Dendritic cell treated with granulocyte-macrophage colony-stimulating factor and Interleukin-4, amounts not matched to agents 40 ng/mL and 50 ng/mL, for 4 days (primary cell): ENCODE measurements at regions not wholly inside any gene's neighbourhood (a gene's known extent, or its start where the extent isn't known, plus 50 kb on each side); places are given as distances from the start of the nearest gene placed in this dataset.
"Not testable (repeated sequence)": the region's sequence is repeated elsewhere in the genome, so short reads cannot be mapped to it uniquely, and the experiment has no call there.

ENCODE experiments used
- H3K27ac Mint-ChIP-seq: one replicate; pipeline ENCODE4 v1.8.0; 2022; ENCODE audit warnings: mild to moderate bottlenecking, mixed read lengths
- H3K27me3 Mint-ChIP-seq: one replicate; pipeline ENCODE4 v1.8.0; 2022; ENCODE audit warnings: mild to moderate bottlenecking, mixed read lengths
- H3K36me3 Mint-ChIP-seq: one replicate; pipeline ENCODE4 v1.8.0; 2022; ENCODE audit warnings: low read depth, mixed read lengths
- H3K4me1 Mint-ChIP-seq: one replicate; pipeline ENCODE4 v1.8.0; 2022; ENCODE audit warnings: low read depth, mixed read lengths
- H3K4me3 Mint-ChIP-seq: one replicate; pipeline ENCODE4 v1.8.0; 2022; ENCODE audit warnings: mild to moderate bottlenecking, moderate library complexity, mixed read lengths
- H3K9me3 Mint-ChIP-seq: one replicate; pipeline ENCODE4 v1.8.0; 2022; ENCODE audit warnings: mixed read lengths
- intact Hi-C: fragments of 100-400 bp; cut with micrococcal nuclease; formaldehyde crosslinking; loops from one replicate; pipeline ENCODE4 v1.15.0; 2022

DNA sequence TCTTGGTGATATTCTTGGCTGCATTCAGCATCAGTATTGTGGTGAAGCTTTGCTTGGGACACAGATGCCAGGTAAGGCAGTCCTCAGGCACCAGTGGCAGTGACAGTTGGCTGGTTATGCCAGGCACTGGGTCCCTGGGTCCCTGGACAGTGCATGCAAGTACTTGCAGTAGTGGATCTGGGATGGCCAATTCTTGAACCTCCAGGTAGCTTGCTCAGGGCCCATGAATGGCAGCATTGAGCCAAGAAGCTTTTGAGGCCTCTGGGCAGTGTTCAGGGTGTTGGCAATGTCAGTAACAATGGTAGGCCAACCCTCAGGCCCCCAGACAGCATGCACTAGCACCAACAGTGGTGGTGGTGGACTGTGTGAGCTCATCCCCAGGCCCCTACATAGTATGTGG, 106.8 kb upstream of the ANXA10 start:
- no peaks in the 10 kb centered on the region for H3K27me3 Mint-ChIP-seq
- H3K27ac Mint-ChIP-seq = no peak overlapping the region
- H3K9me3 Mint-ChIP-seq = peaks cover 35% of the 10 kb centered on the region
- no peaks in the 10 kb centered on the region for H3K4me1 Mint-ChIP-seq
- no peak overlapping the region for H3K4me3 Mint-ChIP-seq
- intact Hi-C loops = no loop called here
- H3K36me3 Mint-ChIP-seq = no peaks in the 10 kb centered on the region

DNA sequence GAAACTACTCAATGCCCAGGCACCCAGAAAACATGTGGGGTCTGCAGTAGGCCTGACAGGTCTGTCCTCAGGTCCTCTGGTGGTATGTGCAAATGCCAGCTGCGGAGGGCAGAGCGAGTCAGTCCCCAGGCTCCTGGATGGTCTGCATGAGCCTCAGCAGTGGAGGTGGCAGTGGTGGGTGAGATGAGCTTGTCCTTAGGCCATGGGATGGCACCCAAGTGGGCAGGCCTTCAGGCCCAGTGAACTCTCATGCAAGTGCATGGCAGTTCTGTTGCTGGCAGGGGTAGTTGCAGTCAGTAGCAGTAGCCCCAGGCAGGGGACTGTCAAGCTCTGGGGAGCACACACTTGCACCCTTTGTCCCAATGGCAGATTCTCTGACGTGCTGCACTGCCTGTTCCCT, 106.3 kb upstream of the ANXA10 start:
- Mint-ChIP-seq H3K36me3 (no peaks in the 10 kb centered on the region), H3K4me3 (no peak overlapping the region), H3K9me3 (peaks cover 35% of the 10 kb centered on the region), H3K27ac (no peak overlapping the region), H3K27me3 (no peaks in the 10 kb centered on the region), H3K4me1 (no peaks in the 10 kb centered on the region)
- intact Hi-C loops = no loop called here

DNA sequence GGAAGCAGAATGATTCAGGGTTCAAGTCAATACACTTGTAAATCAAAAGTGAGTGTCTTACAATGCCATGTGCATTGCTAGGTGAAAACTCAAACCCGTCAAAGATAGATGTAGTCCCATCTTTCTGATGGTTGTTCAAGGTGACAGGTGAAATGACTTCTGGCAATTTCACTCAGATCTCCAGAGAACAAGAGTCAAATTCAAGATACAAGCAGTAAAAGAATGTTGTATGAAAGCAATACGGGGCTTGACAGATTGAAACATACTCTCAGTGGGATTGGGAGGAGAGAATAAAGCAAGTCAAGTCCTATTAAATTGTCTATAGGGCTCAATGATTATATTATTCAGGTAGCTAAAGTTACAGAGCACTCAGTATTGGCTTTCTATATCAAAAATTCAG, 105.1 kb upstream of the ANXA10 start:
- Mint-ChIP-seq H3K36me3 (no peaks in the 10 kb centered on the region), H3K27ac (no peak overlapping the region), H3K27me3 (no peaks in the 10 kb centered on the region), H3K4me3 (no peak overlapping the region), H3K4me1 (no peaks in the 10 kb centered on the region), H3K9me3 (peaks cover 35% of the 10 kb centered on the region)
- intact Hi-C loops = no loop called here

DNA sequence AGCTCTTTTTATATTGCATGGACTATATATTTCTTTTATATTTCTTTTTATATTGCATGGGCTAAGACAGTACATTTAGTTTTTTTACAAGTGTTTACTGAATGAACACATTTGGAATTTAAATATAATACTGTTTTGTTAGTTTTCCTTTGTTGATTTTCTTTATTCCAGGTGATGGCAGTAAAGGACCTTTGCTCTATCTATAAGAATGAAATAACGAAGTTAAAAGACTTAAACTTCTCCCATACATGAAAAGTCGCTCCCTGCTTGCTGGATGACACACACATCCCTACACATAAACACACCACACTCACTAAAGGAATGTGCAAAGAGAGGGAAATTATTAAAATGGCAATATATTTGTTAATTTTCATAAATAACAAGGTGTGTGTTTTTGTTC, 102.5 kb upstream of the ANXA10 start:
- Mint-ChIP-seq H3K4me1 (no peaks in the 10 kb centered on the region), H3K36me3 (no peaks in the 10 kb centered on the region), H3K27me3 (no peaks in the 10 kb centered on the region), H3K27ac (no peak overlapping the region), H3K9me3 (peaks cover 19% of the 10 kb centered on the region), H3K4me3 (no peak overlapping the region)
- intact Hi-C loops = no loop called here

DNA sequence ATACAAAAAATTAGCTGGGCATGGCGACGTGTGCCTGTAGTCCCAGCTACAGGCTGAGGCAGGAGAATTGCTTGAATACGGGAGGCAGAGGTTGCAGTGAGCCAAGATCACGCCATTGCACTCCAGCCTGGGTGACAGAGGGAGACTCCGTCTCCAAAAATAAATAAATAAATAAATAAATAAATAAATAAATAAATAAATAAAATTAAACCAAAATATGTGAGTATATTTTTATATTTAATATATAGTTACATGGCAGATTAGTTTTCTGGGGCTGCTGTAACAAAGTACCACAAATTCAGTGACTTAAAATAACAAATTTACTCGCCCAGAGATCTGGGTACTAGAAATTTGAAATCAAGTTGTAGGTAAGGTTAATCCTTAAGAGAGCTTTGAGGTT, 84.2 kb upstream of the ANXA10 start:
- H3K27ac Mint-ChIP-seq, H3K36me3 Mint-ChIP-seq, H3K27me3 Mint-ChIP-seq, H3K9me3 Mint-ChIP-seq, intact Hi-C loops, H3K4me1 Mint-ChIP-seq, H3K4me3 Mint-ChIP-seq: not testable (repeated sequence)

DNA sequence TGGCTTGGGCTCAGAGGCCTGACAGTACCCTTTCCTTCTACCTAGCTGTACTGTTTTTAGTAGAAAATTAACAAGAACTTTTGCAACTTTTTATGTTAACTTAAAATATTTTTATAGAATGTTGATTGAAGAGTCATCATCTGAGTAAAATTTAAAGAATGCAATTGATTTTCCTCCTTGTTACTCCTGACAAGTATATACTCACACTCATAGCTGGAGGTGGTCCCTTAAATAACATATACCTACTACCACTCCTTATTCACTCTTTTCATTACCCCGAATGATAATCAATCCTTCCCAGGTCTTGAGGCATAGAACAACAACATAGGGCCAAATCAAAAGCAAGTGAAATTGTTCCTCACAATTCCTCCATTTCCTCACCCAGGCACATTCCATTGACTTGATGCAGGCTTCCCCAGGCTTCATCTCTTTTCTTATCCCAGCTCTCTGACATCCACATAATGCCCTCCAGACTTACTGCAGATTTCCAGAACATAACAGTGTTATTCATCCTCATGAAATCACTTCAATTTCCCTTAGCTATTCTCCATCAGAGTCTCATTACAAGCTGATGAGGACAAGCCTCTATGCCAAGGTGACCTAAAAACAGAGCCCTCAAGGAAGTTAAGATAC, 73.2 kb upstream of the ANXA10 start:
- intact Hi-C loops = no loop called here
- no peaks in the 10 kb centered on the region for H3K4me1 Mint-ChIP-seq
- H3K4me3 Mint-ChIP-seq = no peak overlapping the region

DNA sequence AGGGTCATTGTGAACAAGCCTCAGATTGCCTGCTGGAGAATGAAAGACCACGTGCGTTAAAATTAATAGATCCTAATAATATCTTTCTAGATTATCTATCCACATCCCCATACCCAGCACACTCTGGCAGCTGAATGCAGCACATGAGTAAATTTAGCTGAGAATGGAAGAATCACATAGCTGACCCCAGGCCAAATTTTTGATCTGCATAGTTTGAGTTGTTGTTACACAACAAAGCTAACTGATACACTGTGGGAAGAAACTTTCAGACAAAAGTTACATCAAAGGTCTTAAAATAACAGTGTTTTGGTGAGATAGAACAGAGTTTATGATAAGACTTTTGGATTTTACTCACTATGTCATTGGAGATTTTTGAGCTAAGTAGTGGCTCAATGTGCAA, 72.4 kb upstream of the ANXA10 start:
- Mint-ChIP-seq H3K27ac (no peak overlapping the region), H3K27me3 (no peaks in the 10 kb centered on the region), H3K4me1 (no peaks in the 10 kb centered on the region), H3K4me3 (no peak overlapping the region), H3K9me3 (peaks cover 43% of the 10 kb centered on the region), H3K36me3 (no peaks in the 10 kb centered on the region)
- intact Hi-C loops = no loop called here

More for the DNA sequence above, 73.2 kb upstream of the ANXA10 start:
- Mint-ChIP-seq H3K27me3 (no peaks in the 10 kb centered on the region), H3K9me3 (peaks cover 39% of the 10 kb centered on the region), H3K36me3 (no peaks in the 10 kb centered on the region), H3K27ac (no peak overlapping the region)

DNA sequence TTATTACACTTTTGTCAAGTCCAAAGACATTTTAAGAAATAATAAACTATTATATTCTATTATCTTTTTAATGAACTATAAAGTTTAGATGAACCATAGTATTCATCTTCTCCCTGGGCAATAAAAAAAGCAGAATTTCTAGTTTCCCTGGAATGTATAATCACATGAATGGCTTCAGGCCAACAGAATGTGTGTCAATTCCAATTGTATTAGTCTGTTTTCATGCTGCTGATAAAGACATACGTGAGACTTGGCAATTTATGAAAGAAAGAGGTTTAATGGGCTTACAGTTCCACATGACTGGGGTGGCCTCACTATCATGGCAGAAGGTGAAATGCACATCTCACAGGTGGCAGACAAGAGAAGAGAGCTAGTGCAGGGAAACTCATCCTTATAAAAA, 70.7 kb upstream of the ANXA10 start:
- H3K9me3 Mint-ChIP-seq = peaks cover 43% of the 10 kb centered on the region
- intact Hi-C loops = no loop called here
- H3K27ac Mint-ChIP-seq = no peak overlapping the region
- no peaks in the 10 kb centered on the region for H3K27me3 Mint-ChIP-seq
- no peak overlapping the region for H3K4me3 Mint-ChIP-seq
- H3K4me1 Mint-ChIP-seq = no peaks in the 10 kb centered on the region
- no peaks in the 10 kb centered on the region for H3K36me3 Mint-ChIP-seq

DNA sequence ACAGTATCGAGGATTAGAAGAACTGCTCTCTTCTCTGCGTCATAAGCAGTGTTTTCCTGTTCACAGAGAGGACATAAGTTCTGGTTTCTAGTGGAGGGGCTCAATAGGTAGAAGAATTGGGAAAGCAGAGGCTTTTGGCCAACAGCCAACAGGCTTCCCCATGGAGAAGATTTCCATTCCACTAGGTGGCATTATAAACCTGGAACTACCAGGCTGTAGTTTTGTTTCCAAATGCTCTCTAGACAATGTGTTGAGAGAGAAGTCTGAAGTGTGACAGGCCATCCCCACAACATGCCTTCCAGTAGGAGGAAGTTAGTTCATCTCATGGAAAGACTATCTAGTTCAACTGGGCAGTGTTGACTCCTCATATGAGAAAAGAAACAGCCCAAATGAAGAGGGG, 63.8 kb upstream of the ANXA10 start:
- Mint-ChIP-seq H3K27ac (no peak overlapping the region), H3K4me1 (no peaks in the 10 kb centered on the region), H3K4me3 (no peak overlapping the region), H3K9me3 (peaks cover 31% of the 10 kb centered on the region), H3K27me3 (no peaks in the 10 kb centered on the region), H3K36me3 (no peaks in the 10 kb centered on the region)
- intact Hi-C loops = no loop called here

DNA sequence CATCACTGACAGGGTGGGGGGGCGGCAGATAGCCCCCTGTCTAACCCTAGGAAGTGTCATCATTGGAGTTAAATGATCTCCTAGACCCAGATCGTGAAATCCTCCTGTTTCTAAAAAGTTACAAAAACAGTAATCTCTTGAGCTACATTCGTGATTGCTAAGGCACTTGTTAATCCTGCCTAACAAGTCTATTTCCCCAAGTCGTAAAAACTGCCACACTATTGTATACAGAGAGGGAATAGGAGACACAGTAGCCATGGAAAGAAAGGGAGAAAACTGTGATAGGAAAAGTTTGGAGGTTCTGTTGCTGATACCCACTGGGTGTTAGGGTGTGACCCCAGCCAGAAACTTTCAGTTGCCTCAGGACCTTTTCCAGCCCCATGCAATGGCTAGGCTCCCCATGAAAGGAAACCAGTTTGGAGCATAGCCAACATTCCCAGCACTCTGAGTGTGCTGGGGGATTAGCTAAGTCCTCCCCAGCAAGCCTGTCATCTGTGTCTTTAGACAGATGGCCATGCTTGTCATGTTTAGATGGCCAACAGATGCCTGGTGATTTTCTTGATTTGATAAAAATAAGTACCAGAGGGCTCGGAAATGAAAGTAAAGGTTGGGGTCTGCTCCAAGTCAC, 63.3 kb upstream of the ANXA10 start:
- intact Hi-C loops = no loop called here
- Mint-ChIP-seq H3K27me3 (no peaks in the 10 kb centered on the region), H3K4me3 (no peak overlapping the region), H3K4me1 (no peaks in the 10 kb centered on the region), H3K27ac (no peak overlapping the region), H3K9me3 (peaks cover 26% of the 10 kb centered on the region), H3K36me3 (no peaks in the 10 kb centered on the region)

DNA sequence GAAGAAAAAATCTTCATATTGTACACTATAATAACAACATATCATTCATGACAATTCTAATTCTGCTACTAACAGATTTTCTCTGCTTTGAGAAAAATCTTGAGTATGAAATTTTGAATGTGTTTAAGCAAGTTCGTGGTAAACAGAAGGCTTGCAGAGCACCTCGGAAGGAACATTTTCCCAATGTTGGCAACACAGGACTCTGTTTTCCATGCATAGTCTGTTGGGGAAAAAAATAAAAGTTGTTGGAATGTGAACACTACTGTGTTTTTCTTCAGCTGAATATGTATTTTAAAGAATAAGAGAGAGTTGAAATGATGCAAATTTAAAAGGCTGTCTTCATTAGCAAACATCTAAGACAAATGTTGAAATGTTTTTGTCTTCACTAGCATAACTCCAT, 54.7 kb upstream of the ANXA10 start:
- intact Hi-C loops = no loop called here
- Mint-ChIP-seq H3K27ac (no peak overlapping the region), H3K4me1 (no peaks in the 10 kb centered on the region)

DNA sequence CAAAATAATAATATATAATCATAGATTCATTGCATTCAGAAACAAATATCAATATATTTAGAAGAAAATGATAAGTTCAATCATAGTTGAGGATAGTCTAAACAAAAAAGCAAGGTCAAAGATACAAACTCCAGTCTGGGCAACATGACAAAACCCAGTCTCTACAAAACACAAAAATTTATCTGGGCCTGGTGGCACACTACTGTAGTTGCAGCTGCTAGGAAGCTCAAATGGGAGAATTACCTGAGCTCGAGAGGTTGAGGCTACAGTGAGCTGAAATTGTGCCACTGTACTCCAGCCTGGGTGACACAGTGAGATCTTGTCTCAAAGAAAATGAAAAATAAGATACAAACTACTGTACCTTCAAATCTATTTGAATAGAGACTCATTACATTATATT, 52.7 kb upstream of the ANXA10 start:
- H3K9me3 Mint-ChIP-seq = no peaks in the 10 kb centered on the region
- H3K4me3 Mint-ChIP-seq = no peak overlapping the region
- H3K27me3 Mint-ChIP-seq = no peaks in the 10 kb centered on the region
- H3K27ac Mint-ChIP-seq = no peak overlapping the region
- intact Hi-C loops = no loop called here
- no peaks in the 10 kb centered on the region for H3K4me1 Mint-ChIP-seq
- no peaks in the 10 kb centered on the region for H3K36me3 Mint-ChIP-seq

More for the DNA sequence above, 54.7 kb upstream of the ANXA10 start:
- no peaks in the 10 kb centered on the region for H3K27me3 Mint-ChIP-seq
- H3K4me3 Mint-ChIP-seq = no peak overlapping the region
- H3K36me3 Mint-ChIP-seq = no peaks in the 10 kb centered on the region
- no peaks in the 10 kb centered on the region for H3K9me3 Mint-ChIP-seq
